Fibroblast of lung (primary cell): ENCODE measurements at regions not wholly inside any gene's neighbourhood (a gene's known extent, or its start where the extent isn't known, plus 50 kb on each side); places are given as distances from the start of the nearest gene placed in this dataset.
"Not testable (repeated sequence)": the region's sequence is repeated elsewhere in the genome, so short reads cannot be mapped to it uniquely, and the experiment has no call there.

Experiments used
- EZH2 ChIP-seq: IDR thresholded peaks from 2 replicates; pipeline ENCODE4 v1.5.1; 2012; ENCODE audit warnings: low read length, control low read depth, mild to moderate bottlenecking; ENCODE audit errors: missing control alignments
- TF ChIP-seq, protein P1 (sequence below), 2 donors: IDR thresholded peaks in 1 of 2; conservative IDR thresholded peaks in 1 of 2; 1 replicate in 1 of 2; 2 replicates in 1 of 2; pipeline ENCODE4 v1.5.1; 2011 to 2012; ENCODE audit warnings: low read length in 2 of 2, control low read depth in 1 of 2, inconsistent platforms in 1 of 2, low read depth in 1 of 2, mild to moderate bottlenecking in 1 of 2

DNA sequence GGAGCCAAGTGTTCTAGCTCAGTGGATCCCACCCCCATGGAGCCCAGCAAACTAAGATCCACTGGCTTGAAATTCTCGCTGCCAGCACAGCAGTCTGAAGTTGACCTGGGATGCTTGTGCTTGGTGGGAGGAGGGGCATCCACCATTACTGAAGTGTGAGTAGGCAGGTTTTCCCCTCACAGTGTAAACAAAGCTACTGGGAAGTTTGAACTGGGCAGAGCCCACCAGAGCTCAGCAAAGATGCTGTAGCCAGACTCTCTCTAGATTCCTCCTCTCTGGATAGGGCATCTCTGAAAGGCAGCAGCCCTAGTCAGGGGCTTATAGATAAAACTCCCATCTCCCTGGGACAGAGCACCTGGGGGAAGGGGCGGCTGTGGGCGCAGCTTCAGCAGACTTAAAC is 293.1 kb upstream of the NOX3 start:
- TF ChIP-seq, protein P1, sequence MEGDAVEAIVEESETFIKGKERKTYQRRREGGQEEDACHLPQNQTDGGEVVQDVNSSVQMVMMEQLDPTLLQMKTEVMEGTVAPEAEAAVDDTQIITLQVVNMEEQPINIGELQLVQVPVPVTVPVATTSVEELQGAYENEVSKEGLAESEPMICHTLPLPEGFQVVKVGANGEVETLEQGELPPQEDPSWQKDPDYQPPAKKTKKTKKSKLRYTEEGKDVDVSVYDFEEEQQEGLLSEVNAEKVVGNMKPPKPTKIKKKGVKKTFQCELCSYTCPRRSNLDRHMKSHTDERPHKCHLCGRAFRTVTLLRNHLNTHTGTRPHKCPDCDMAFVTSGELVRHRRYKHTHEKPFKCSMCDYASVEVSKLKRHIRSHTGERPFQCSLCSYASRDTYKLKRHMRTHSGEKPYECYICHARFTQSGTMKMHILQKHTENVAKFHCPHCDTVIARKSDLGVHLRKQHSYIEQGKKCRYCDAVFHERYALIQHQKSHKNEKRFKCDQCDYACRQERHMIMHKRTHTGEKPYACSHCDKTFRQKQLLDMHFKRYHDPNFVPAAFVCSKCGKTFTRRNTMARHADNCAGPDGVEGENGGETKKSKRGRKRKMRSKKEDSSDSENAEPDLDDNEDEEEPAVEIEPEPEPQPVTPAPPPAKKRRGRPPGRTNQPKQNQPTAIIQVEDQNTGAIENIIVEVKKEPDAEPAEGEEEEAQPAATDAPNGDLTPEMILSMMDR (conservative IDR thresholded peaks at IDR 0.05 in 1 of 2, IDR thresholded peaks at IDR 0.05 in 1 of 2; ENCODE audit: low read depth in 1 of 2, low read length in 2 of 2), result not testable (repeated sequence)
- not testable (repeated sequence) for TF ChIP-seq EZH2
